GM21447 (cell line): ENCODE measurements at regions not wholly inside any gene's neighbourhood (a gene's known extent, or its start where the extent isn't known, plus 50 kb on each side); places are given as distances from the start of the nearest gene placed in this dataset.
"Not testable (repeated sequence)": the region's sequence is repeated elsewhere in the genome, so short reads cannot be mapped to it uniquely, and the experiment has no call there.

Experiments
- ATAC-seq: cut with Tn5 transposase; IDR thresholded peaks from one replicate; pipeline ENCODE4 v1.9.1; 2021; ENCODE audit not compliant: unreplicated experiment

GRCh38 chr2:87425717-87426116 is 322.2 kb upstream of the PLGLB2 start:
- ATAC-seq, result not testable (repeated sequence)

- ATAC-seq, result not testable (repeated sequence)
Observed at GRCh38 chr2:87428452-87429130, 319.3 kb upstream of the PLGLB2 start.

- ATAC-seq, result not testable (repeated sequence)
Observed at GRCh38 chr2:87429206-87429930, 318.5 kb upstream of the PLGLB2 start.

- not testable (repeated sequence) for ATAC-seq
Observed at GRCh38 chr2:87429931-87430275, 318.0 kb upstream of the PLGLB2 start.

GRCh38 chr2:87431051-87431450 is 316.8 kb upstream of the PLGLB2 start:
- not testable (repeated sequence) for ATAC-seq

- ATAC-seq, result not testable (repeated sequence)
Observed at GRCh38 chr2:87432711-87433453, 315.0 kb upstream of the PLGLB2 start.

- not testable (repeated sequence) for ATAC-seq
Observed at GRCh38 chr2:87436007-87436406, 311.9 kb upstream of the PLGLB2 start.

GRCh38 chr2:87437701-87438260 is 310.1 kb upstream of the PLGLB2 start:
- ATAC-seq, result not testable (repeated sequence)

- ATAC-seq, result not testable (repeated sequence)
Observed at GRCh38 chr2:87438780-87439454, 309.0 kb upstream of the PLGLB2 start.

GRCh38 chr2:87439617-87440204 is 308.2 kb upstream of the PLGLB2 start:
- ATAC-seq, result not testable (repeated sequence)

GRCh38 chr2:87440650-87441049 is 307.2 kb upstream of the PLGLB2 start:
- not testable (repeated sequence) for ATAC-seq

GRCh38 chr2:87441375-87441774 is 306.5 kb upstream of the PLGLB2 start:
- ATAC-seq, result not testable (repeated sequence)

- ATAC-seq, result peak; percentile 97
Observed at GRCh38 chr2:87442983-87443577, 304.8 kb upstream of the PLGLB2 start.

GRCh38 chr2:87444951-87445350 is 302.9 kb upstream of the PLGLB2 start:
- not testable (repeated sequence) for ATAC-seq

- ATAC-seq, result not testable (repeated sequence)
Observed at GRCh38 chr2:87445613-87446312, 302.1 kb upstream of the PLGLB2 start.

- not testable (repeated sequence) for ATAC-seq
Observed at GRCh38 chr2:87446313-87446696, 301.6 kb upstream of the PLGLB2 start.

- not testable (repeated sequence) for ATAC-seq
Observed at GRCh38 chr2:87449462-87449980, 298.4 kb upstream of the PLGLB2 start.

GRCh38 chr2:87452193-87452592 is 295.7 kb upstream of the PLGLB2 start:
- ATAC-seq, result not testable (repeated sequence)

GRCh38 chr2:87452861-87453260 is 295.0 kb upstream of the PLGLB2 start:
- ATAC-seq, result not testable (repeated sequence)
